ENCODE measurements at regions not wholly inside any gene's neighbourhood (a gene's known extent, or its start where the extent isn't known, plus 50 kb on each side); places are given as distances from the start of the nearest gene placed in this dataset.

GRCh38 chr6:84362193-84362821 is 134.9 kb upstream of the CEP162 start:
- no peak for DNase-seq (ENCODE audit: low read depth)
- TF ChIP-seq CTCF (conservative IDR thresholded peaks at IDR 0.05; ENCODE audit: low read depth, low read length) = no peak

GRCh38 chr6:84361372-84362192 is 134.1 kb upstream of the CEP162 start:
- no peak overlapping the region for H3K4me3 ChIP-seq (ENCODE audit: low read depth, low read length)
- DNase-seq (ENCODE audit: low read depth) = no peak
- TF ChIP-seq CTCF (conservative IDR thresholded peaks at IDR 0.05; ENCODE audit: low read depth, low read length) = no peak

More at GRCh38 chr6:84362193-84362821, 134.9 kb upstream of the CEP162 start:
- no peak overlapping the region for H3K4me3 ChIP-seq (ENCODE audit: low read depth, low read length)

- DNase-seq (ENCODE audit: low read depth) = no peak
- no peak for TF ChIP-seq CTCF (conservative IDR thresholded peaks at IDR 0.05; ENCODE audit: low read depth, low read length)
- no peak overlapping the region for H3K4me3 ChIP-seq (ENCODE audit: low read depth, low read length)
Observed at GRCh38 chr6:84360039-84360438, 132.6 kb upstream of the CEP162 start.

GRCh38 chr6:84358581-84358980 is 131.1 kb upstream of the CEP162 start:
- H3K4me3 ChIP-seq (ENCODE audit: low read depth, low read length) = no peak overlapping the region
- TF ChIP-seq CTCF (conservative IDR thresholded peaks at IDR 0.05; ENCODE audit: low read depth, low read length) = no peak
- DNase-seq (ENCODE audit: low read depth) = no peak

- no peak for TF ChIP-seq CTCF (conservative IDR thresholded peaks at IDR 0.05; ENCODE audit: low read depth, low read length)
- H3K4me3 ChIP-seq (ENCODE audit: low read depth, low read length) = no peak overlapping the region
Observed at GRCh38 chr6:84357631-84358030, 130.2 kb upstream of the CEP162 start.

GRCh38 chr6:84356907-84357306 is 129.5 kb upstream of the CEP162 start:
- no peak for TF ChIP-seq CTCF (conservative IDR thresholded peaks at IDR 0.05; ENCODE audit: low read depth, low read length)
- H3K4me3 ChIP-seq (ENCODE audit: low read depth, low read length) = no peak overlapping the region
- no peak for DNase-seq (ENCODE audit: low read depth)

More at GRCh38 chr6:84357631-84358030, 130.2 kb upstream of the CEP162 start:
- DNase-seq (ENCODE audit: low read depth) = no peak
